ENCODE measurements at regions not wholly inside any gene's neighbourhood (a gene's known extent, or its start where the extent isn't known, plus 50 kb on each side); places are given as distances from the start of the nearest gene placed in this dataset.

DNA sequence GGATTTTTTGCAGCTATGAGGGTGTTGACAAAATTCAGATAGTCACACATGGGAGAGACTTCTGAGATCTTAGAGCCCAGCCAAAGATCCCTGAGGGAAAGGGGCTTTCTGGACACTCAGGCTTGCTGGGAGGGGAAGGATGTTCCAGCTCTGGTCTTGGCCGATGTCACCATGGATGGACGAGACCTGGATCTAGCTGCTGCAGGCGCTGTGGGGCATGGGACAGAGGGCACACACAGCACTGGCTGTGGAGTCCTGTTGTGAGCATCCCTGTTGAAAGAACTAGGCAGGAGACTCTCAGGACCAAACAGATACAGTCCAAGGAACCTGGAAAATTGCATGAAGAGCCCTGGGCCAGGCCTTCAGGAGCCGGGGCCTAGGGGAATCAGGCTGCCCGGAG lies 80.1 kb upstream of the SDK2 start:
- no peak for DNase-seq

DNA sequence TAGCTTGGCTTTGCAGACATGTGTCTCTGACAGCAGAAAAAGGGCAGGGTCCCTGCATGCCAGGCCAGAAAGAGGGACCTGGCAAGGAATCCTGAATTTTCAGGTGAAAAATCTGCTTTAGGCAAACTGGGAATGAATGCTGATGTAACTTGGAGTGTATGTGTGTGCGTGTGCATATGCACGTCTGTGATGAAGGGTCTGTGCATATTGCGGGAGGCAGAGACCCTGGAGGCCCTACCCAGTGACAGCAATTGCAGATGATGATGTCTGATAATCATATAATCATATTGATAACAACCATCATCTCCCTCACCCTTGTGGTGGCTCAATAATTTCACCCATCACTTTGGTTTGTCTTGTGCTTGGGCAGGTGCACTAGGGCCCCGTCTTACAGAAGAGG lies 80.7 kb upstream of the SDK2 start:
- no peak for DNase-seq

DNA sequence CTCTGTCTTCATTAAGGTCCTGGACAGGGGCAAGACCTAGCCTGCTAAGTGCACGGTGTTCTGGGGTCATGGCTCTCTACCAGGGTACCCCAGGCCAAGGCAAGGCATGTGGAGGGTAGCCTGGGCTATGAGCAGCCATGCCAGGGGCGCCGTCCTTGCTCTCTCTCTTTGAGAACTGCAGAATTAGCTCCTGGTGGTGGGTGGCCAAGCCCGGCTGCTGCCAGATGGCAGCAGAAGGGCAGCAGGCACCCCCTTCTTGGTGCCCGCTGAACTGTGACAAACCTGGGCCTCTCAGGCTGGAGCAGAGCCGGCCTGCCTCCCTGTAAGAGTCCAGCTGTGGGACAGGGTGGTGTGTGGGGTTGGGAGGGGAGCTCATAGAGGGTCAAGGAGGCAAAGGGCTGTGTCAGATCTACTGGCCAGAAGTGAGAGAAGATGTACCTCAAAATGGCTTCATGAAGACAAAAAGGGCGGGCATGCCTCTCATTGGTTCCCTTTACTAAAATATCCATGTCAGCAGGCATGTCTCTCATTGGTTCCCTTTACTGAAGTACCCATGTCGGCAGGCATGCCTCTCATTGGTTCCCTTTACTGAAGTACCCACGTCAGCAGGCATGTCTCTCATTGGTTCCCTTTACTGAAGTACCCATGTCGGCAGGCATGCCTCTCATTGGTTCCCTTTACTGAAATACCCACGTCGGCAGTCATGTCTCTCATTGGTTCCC lies 81.7 kb upstream of the SDK2 start:
- DNase-seq, result no peak

DNA sequence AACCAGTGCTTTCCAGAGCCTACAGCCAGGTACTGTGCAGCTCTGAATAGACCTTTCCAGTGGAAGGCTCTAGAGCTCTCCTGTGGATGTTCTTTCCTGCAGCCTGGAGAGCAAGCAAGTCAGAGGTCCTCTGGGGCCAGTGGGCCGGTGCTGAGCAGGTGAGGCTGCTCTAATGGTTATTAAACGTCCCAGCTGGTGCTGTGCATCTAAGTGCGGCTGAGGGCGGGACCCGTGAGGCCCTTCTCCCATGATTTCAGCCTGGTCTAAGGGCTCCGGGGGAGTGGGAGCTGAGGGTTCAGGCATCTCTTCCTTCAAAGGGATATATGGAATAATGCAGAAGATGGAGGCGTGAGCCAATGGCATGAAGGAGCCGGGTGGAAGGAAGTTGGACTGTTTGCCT lies 83.7 kb upstream of the SDK2 start:
- DNase-seq, result no peak

DNA sequence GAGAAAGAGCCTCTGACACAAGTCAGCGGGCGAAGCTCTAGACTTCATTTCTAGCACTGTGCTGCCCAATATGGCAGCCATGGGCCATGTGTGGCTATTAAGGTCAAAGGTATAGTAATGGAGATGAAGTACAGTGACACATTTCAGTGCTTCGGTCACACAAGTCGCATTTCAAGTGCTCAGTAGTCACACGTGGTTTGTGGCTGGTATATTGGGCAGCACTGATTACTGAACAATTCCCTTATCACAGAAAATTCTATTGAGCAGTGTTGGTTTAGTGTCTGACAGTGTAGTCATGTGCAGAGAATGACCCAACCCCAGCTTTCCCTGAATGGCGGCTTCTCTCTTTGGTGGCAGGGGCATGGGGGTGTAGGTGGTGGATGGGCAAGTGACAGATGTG lies 84.9 kb upstream of the SDK2 start:
- DNase-seq, result no peak

DNA sequence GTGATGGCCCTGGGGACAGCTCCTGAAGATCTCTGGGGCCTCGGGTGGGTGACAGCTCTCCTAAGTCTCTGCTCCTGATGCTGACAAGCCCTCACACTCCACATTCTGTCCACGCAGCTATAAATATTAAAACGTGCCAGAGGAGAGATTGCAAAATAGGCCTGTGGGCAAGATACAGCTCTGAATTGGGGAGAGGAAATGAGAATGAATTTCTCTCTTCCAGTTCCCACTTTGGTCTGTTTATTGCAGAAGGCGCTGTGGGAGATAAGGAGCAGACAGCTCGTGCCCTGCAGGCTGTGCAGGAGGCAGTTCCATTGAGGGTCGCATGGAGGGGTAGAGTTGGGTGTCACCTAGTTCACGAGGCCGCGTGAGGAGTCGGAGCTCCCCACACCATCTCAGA lies 87.5 kb upstream of the SDK2 start:
- DNase-seq, result no peak

DNA sequence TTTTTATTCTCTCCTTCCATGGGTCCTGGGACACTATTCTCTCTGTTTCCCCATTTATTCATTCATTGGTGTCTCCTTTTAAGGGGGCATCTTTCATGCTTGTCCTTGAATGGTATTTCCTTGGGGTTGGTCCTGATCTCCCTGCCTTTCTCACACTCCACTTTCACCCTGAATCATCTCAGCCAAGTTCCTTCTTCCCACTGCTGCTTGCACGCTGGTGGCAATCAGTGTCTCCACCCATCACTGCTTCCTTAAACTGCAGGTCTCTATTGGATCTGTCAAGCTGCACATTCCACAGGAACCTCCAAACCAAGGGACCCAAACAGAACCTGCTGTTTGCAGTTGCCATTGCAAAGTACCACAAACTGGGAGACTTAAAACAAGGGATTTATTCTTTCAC lies 89.3 kb upstream of the SDK2 start:
- DNase-seq, result no peak

DNA sequence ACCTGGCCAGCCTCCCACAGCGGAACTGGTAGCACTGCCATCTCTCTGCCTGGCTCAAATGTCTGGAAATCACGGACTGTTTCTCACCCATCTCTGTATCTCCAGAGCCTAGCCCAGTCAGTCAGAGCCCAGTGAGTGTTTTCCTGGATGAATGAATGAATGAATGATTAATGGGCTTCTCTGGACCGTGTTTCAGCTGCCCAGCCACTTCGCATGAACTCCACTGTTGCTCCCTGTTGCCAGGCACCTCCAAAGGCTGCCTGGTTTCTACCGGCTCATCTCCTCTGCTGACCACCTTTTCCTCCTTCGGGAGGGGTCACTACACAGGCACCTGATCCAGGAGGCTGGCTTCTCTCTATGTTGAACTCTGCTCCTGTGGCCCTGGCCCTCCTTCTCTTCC lies 91.0 kb upstream of the SDK2 start:
- no peak for DNase-seq

DNA sequence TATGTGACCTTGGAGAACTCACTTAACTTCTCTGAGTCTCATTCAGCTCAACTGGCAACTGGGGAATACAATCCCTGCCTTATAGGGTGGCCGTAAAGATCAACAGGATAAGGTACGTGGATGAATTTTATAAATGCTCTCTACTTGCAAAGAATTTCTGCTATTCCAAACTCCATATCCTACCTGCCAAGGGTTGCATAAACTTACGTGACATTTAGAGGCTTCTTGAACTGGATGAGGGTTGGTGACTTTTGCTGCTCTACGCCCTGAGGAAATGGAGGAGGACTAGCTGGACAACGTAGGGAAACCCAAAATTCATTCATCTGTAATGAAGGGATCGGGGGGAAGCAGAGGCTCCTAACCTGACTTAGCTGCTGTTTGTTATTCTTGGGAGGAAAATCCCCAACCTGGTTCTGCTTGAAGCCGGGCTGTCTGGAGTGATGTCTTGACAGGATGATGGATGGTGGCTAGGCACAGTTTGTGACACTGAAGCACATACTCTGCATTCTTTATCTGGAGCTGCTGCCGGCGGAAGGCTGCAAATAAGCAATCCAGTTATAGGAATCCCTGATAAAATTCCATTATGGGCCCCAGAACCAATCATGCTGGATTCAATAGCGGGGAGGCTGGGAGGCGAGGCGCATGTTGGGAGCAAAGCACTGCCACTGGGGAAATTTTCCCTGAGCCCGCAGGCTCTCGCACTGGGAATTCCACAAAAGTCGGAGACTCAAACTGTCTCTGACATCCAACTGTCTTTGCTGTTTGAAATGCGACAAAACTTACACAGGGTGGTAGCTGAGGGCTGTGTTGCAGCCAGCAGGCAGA lies 94.7 kb upstream of the SDK2 start:
- DNase-seq, result no peak

DNA sequence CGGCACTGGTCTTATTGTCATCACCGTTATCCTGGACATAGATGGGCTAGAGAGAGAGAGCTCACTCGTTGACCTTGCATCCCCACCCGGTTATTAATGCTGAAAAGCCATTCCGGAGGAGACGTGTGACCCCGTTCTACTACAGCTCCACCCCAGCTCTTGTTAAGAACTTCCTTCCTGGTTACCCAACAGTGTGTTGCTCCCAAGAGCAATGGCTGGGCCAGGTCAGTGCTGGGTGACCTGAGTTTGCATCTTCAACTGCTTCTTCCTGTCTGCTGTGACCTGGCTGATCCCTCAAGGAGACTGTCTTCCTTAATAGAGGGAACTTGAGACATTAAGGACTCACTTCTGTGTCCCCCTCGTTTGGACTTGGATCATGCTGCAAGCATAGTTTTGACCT lies 96.1 kb upstream of the SDK2 start:
- DNase-seq, result no peak

DNA sequence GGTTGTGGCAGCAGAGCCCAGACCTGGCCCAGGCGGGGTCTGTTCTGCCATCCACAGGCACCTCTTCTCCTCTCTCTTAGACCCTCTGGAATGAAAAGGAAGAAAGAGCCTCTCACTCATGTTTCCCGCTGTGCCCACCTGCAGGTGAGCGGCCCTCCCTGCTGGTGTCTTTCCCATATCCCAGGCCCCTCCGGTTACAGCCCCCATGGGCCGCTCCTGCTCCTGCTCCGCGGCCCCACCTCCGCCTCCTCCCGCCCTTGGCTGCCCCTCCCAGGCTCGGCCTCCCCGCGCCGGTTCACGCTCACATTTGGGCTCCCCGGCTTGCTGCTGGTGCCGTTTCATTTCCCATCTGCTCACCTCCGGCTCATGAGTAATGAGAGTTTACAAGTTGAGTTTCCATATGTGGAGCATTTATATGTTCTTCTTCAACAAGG lies 98.7 kb upstream of the SDK2 start:
- no peak for DNase-seq

DNA sequence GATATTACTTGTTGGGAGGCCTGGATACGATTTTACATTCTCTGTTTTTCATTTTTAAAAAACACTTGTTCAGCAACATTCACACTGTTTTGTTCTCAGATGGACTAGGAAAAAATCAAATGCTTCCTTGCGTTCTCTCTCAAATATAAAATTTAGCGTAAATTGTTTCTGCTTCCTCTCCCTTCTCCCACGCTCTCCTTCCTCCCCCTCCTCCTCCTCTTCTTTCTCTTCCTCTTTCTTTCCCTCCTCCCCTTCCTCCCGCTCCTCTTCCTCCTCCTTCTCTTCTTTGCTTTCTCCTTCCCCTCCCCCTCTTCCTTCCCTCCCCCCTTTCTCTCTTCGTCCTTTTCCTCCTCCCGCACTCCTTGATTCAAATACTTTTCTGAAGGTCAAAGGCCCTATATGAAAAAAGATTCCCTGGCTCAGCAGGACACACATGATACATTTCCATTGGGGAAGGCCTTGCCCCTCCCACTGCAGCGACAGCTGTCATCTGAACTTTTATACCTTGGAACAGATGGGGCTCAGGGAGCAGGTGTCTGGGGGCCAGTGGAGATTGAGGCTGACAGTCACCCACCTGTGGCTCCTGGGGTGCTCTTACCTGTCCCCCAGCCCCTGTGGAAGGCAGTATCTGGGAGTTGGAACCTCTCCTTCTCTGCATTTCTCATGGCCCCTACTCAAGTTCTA lies 99.4 kb upstream of the SDK2 start:
- DNase-seq, result no peak

DNA sequence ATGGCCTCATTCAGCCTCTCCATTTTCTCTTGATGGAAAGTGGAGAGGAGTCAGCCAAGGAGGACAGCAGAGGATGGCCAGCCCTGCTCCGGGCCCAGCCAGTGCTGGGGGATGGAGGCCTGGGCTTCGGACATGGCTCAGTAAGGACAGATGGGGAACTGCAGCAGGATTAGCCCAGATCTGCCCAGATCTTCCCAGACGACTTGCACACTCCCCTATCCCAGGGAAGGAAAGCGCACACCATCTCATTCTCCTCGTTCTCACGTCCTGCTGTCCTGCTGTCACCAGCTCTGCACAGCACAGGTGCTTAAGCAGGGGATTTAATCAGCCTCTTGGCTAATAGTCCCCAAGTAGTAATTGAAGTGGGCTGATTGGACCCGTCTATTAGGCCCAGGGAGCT lies 100.2 kb upstream of the SDK2 start:
- DNase-seq, result no peak

DNA sequence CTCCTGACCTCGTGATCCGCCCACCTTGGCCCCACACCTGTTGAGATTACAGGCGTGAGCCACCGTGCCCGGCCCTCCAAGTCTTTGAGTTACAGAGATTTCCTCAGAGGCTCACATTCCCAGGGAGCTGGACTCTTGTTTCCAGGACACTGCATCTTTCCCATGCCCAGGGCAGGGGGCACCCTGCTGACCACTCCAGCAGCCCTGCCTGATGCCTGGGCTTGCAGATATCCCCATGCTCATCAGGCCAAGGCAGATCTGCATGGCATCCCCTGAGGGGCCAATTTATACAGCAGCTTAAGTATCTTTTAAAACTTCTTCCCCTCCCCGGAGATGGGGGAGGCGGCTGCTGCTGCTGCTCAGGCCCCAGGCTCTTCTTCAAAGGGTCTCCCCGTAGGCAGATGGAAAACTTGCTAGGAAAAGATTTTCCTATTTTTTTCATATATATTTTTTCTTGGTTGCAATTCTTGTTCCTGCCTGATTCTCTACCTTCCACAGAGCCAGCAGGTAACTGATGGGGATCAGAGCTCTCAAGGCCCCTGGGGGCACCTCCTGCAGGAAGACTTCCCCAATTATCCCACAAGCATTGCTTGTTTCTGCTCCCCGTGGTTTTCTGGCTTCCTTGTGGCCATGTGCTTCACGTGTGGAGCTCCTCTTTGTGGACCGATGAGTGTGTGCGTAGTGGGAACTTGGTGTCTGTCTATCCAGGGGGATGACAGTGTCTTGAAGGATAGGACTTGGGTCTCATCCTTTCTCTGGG lies 102.2 kb upstream of the SDK2 start:
- DNase-seq, result no peak

DNA sequence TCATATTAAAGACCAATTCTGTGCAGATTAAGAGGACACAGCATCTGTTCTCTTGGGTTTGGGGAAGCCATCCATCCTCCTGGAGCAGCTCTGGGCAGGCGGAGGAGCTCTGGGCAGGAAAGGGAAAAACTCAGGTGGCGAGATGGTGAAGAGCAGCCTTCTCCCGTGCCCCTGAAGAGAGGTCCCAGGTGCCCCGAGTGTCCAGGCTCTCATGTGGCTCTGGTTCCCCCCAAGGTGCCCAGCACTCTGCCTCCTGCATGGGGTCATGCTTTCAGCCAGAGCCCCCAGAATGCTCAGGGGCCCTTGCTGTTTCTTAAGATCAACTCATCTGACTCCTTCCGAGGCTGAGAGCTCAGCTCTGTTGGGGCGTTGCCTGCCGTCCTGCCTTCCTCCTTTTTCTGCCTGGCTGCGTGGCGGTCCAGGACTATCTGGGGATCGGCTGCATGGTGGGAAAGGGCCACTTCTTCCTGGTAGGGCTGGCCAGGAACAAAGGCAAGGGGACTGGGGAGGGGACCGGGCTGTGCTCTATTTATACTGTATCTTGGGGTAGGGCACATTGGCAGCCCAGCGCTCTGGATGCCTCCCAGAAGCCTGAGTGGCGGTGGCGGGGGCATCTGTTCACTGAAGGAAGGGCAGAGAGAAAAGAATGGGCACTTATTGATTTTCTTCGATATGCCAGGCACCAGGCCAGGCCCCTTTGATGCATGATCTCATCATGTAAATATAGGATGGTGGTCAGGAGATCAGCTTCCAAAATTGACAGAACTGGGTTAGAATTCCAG lies 103.2 kb upstream of the SDK2 start:
- DNase-seq, result no peak

DNA sequence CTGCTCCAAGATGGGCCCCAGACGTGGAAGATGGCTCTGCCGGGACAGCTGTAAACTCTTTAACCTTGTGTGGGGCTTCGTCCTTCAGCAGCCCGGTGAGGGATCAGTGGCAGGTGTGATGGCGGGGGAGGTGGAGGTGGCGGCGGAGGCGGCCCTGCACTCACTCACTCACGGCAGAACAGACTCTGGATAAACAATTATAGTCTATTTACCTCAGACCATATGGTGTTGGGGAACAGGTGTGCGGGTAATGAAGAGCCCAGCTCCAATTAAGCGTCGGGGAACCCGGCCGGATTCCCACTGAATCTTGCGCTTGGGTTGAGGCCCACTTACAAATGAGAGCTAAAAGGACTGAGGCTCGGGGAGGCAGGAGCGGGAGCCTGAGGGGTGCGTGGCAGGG lies 104.3 kb upstream of the SDK2 start:
- DNase-seq, result no peak

DNA sequence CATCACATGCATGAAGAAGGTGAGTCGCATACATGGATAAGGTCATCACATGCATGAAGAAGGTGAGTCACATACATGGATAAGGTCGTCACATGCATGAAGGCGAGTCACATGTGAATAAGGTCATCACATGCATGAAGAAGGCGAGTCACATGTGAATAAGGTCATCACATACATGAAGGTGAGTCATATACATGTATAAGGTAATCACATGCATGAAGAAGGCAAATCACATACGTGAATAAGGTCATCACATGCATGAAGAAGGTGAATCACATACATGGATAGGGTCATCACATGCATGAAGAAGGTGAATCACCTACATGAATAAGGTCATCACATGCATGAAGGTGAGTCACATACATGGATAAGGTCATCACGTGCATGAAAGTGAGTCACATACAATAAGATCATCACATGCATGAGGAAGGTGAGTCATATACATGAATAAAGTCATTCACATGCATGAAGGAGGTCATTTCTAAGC lies 105.1 kb upstream of the SDK2 start:
- no peak for DNase-seq

DNA sequence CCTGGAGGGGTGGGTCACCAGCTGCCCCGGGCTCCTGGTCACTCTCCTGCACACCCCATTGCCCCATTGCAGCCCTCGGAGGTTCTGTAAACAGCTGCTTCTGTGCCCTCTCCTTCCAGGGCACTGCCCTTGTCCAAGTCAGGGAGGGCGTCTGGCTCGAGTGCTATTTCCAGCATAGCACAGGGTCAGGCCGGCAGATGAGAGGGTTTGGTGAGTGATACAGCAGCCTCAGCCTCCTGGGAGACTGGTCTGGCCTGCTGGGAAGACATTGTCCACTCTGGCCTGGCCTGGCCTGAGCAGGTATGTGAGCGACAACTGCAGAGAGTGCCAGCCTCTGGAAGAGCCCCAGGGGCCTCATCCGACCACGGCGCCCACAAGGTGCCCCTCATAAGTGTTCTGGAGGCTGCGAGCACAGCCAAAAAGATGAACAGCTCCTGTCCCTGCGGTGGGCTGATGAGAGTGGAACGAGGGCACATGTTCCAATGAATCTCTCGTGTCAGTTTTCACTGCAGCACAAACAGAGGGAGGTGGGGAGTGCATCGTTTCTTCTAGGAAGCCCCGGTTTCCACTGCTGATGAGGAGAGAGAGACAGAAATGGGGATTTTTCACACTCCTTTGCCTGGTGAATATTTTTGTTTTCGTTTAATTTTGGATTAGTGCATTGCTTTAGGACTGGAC lies 105.8 kb upstream of the SDK2 start:
- DNase-seq, result no peak

DNA sequence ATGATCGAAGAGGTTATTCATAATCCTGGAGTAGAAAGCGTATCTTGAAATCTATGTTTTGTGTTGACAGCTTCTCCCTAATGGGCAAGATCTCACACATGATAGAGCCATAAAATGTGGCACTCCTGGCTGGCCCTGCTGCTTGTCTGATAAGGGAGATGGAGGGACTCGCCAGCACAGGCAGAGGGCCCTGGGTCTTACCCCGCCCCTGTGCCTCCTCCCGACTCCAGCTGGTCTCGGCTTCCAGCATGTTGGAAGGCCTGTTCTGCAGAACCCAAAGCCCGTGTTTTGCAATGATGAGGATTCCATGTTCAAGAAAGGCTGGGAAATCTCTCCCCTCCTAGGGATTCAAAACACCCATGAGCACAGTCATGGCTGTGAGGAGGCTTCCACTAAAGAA lies 106.7 kb upstream of the SDK2 start:
- DNase-seq, result no peak

DNA sequence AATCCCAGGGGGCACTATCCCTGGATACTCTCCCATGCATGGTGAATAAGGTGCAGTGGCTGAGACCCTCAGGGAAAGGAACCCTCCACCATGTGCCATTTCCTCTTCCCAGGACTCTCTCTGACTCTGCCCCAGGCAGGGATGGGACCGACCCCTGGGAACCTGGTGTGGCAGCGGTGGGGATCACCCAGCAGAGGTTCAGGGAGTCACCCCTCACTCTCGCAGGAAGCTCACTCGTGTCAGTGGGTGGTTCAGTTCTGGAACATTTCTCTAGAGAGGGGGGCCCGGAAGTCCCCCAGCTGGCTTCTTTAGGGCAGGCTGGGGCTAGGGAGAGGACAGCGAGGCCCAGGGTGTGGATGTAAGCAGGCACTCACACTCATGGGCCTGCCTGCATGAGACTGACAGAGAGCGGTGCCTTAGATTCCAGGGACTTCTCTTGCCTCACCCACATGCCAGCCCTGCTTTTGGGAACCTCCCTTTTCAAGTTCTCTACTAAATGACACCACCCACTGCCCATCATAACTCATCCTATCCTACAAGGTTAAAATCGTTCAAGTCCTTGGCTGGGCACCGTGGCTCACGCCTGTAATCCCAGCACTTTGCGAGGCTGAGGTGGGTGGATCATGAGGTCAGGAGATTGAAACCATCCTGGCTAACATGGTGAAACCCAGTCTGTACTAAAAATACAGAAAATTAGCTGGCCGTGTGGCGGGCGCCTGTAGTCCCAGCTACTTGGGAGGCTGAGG lies 109.7 kb upstream of the SDK2 start:
- no peak for DNase-seq

DNA sequence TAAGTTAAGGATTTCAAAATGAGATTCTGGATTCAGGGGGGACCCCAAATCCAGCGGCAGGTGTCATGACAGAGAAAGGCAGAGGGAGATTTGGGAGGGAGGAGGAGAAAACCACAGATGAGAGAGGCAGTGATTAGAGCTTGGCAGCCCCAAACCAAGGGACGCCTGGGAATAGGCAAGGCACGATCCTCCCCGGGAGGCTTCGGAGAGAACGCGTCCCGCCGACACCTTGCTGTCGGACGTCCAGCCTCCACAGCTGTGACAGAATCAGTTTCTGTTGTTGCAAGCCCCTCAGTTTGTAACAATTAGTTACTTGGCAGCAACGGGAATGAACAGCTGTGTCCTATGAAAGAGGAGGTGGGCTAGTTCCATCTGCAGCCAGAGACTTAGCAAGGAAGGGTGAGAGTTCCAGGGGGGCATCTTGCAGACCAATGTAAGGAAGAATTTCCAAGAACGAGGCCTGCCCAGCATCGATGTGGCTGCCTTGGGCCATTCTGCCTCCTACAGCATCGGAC lies 110.7 kb upstream of the SDK2 start:
- no peak for DNase-seq
